GM23248 (cell line): ENCODE measurements at regions not wholly inside any gene's neighbourhood (a gene's known extent, or its start where the extent isn't known, plus 50 kb on each side); places are given as distances from the start of the nearest gene placed in this dataset.

ENCODE experiments used
- DNase-seq: peaks from one replicate; pipeline ENCODE4 v3.0.0-alpha.2; 2015
- H2AFZ ChIP-seq: fragments of 200-600 bp; sonication (generic); 2 replicates; pipeline ENCODE4 v1.6.1; 2016; ENCODE audit warnings: antibody characterized with exemption
- H3F3A ChIP-seq: fragments of 200-600 bp; sonication (generic); 2 replicates; pipeline ENCODE4 v1.6.1; 2016; ENCODE audit warnings: mild to moderate bottlenecking, antibody characterized with exemption, mixed run types; ENCODE audit not compliant: insufficient read depth
- H3K27ac ChIP-seq: fragments of 200-600 bp; sonication (generic); 2 replicates; pipeline ENCODE4 v1.5.1; 2016; ENCODE audit warnings: mild to moderate bottlenecking
- H3K27me3 ChIP-seq: fragments of 200-600 bp; sonication (generic); replicated peaks from 2 replicates; pipeline ENCODE4 v1.6.1; 2016; ENCODE audit warnings: mild to moderate bottlenecking; ENCODE audit not compliant: insufficient read depth
- H3K36me3 ChIP-seq: fragments of 200-600 bp; sonication (generic); 2 replicates; pipeline ENCODE4 v1.6.1; 2016; ENCODE audit warnings: low read depth, mild to moderate bottlenecking
- H3K4me1 ChIP-seq: fragments of 200-600 bp; sonication (generic); 2 replicates; pipeline ENCODE4 v1.6.1; 2016; ENCODE audit warnings: mild to moderate bottlenecking; ENCODE audit not compliant: insufficient read depth
- H3K4me2 ChIP-seq: fragments of 200-600 bp; sonication (generic); one replicate; pipeline ENCODE4 v1.6.1; 2016; ENCODE audit warnings: mild to moderate bottlenecking; ENCODE audit not compliant: unreplicated experiment
- H3K4me3 ChIP-seq: fragments of 200-600 bp; sonication (generic); 2 replicates; pipeline ENCODE4 v1.5.1; 2016; ENCODE audit warnings: mild to moderate bottlenecking
- H3K79me2 ChIP-seq: fragments of 200-600 bp; sonication (generic); 2 replicates; pipeline ENCODE4 v1.6.1; 2016; ENCODE audit warnings: mild to moderate bottlenecking; ENCODE audit not compliant: insufficient read depth
- H3K9ac ChIP-seq: fragments of 200-600 bp; sonication (generic); 2 replicates; pipeline ENCODE4 v1.6.1; 2016; ENCODE audit warnings: mild to moderate bottlenecking
- H3K9me2 ChIP-seq: fragments of 200-600 bp; sonication (generic); 2 replicates; pipeline ENCODE4 v1.6.1; 2016; ENCODE audit warnings: mixed run types, mild to moderate bottlenecking, moderate library complexity; ENCODE audit not compliant: insufficient read depth
- H3K9me3 ChIP-seq: fragments of 200-600 bp; sonication (generic); one replicate; pipeline ENCODE4 v1.6.1; 2017; ENCODE audit warnings: low read depth
- H4K20me1 ChIP-seq: fragments of 200-600 bp; sonication (generic); 2 replicates; pipeline ENCODE4 v1.6.0; 2016; ENCODE audit not compliant: insufficient read depth
- EZH2 ChIP-seq: fragments of 200-600 bp; sonication (generic); IDR thresholded peaks from 2 replicates; pipeline ENCODE4 v1.6.1; 2018; ENCODE audit warnings: antibody characterized with exemption, mild to moderate bottlenecking; ENCODE audit not compliant: insufficient read depth, poor library complexity, severe bottlenecking
- EZH2phosphoT487 ChIP-seq: fragments of 200-600 bp; sonication (generic); IDR thresholded peaks from 2 replicates; pipeline ENCODE4 v1.6.1; 2018; ENCODE audit warnings: antibody characterized with exemption, moderate library complexity, mild to moderate bottlenecking, low read depth; ENCODE audit not compliant: insufficient read depth
- WGBS, 2 experiments: methylation state at CpG; one replicate each; pipeline ENCODE4 v1.1.6; 2015 to 2017; ENCODE audit warnings: low lambda C conversion rate in 2 of 2, low coverage in 1 of 2; ENCODE audit errors: missing lambda C conversion rate in 2 of 2; 5-methylcytosine and 5-hydroxymethylcytosine counted together
- in situ Hi-C: fragments of 300-500 bp; cut with MboI; formaldehyde crosslinking; loops from 2 replicates; pipeline ENCODE4 v1.15.0; 2020

DNA sequence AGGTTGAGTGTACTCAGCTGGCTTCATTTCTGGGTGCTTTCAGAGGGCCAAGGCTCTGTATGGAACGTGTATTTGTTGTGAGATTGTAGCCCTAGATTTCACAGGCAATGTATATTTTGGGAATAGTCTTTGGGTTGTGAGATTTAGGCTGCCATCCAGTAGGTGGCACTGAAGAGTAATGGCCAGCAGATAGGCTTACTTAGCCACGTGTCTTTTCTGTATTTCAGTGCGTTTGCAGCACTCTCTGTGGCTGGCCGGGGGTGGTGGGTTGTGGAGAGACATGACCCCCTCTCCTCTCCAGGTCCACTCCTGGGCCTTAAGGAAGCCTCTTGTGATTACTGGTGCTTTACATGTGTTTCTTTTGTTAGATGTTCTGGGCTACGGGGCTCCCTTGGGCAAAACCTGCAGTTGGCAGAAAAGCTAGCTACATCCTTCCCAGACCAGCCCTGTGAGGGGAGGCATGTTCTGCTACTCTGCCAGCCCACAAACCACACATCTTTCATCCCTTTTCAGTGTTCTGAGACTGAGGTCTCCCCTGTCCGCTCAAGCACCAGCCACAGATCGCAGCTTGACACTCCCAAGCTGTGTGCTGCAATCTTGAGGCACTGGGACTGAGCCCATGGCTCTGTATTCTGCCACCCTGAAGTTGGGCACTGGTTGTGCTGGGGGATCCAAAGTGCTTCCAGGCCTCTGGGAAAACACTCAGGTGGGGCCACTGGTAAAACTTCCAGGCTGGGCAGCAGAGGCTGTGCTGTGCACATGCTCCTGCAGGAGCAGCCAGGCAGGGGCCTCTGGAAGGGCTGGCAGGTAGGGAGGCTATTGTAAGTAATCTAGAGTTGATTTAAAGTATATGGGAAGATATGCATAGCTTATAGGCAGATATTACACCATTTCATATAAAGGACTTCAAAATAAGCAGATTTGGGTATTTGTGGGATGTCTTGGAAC, 1096.8 kb upstream of the PCDH20 start:
- Histone ChIP-seq H2AFZ (no peak overlapping the region), H3K4me2 (no peak overlapping the region)
- WGBS, 2 experiments, result 30 to 36% methylated on average over 7 of the region's 7 CpGs

DNA sequence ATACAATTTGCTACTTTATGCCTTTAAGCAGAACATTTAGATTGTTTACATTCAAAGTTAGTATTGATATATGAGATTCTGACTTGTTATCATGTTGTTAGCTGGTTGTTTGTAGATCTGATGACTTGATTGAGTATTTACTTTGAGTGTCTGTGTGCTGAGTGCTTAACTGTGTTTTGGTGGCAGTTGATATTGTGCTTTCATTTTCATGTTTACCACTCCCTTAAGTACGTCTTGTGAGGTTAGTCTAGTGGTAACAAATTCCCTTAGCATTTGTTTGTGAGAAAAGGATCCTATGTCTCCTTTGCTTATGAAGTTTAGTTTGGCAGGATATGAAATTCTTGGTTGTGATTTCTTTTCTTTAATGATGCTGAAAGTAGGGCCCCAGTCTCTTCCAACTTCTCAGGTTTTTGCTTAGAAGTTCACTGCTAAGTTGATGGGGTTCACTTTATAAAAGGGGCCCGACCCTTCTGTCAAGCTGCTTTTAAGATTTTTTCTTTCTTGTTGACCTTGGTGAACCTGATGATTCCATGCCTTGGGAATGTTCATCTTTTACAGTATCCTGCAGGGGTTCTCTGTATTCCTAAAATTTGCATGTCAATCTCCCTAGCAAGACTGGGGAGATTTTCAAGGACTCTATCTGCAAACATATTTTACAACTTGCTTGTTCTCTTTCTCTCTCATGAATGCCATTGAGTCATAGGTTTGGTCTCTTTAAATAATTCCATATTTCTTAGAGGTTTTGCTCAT, 1095.4 kb upstream of the PCDH20 start:
- Histone ChIP-seq H3K36me3 (no peaks in the 10 kb centered on the region), H3K79me2 (no peaks in the 10 kb centered on the region), H3K9me3 (no peaks in the 10 kb centered on the region), H3K9me2 (no peaks in the 10 kb centered on the region), H3K27me3 (no peaks in the 10 kb centered on the region), H4K20me1 (no peaks in the 10 kb centered on the region), H3F3A (no peaks in the 10 kb centered on the region), H3K4me1 (no peaks in the 10 kb centered on the region), H3K4me2 (no peak overlapping the region), H3K4me3 (no peak overlapping the region), H3K9ac (no peak overlapping the region), H3K27ac (no peak overlapping the region), H2AFZ (no peak overlapping the region)
- no peak for TF ChIP-seq EZH2
- no peak for TF ChIP-seq EZH2phosphoT487
- no peak for DNase-seq
- 18 to 49% methylated on average over 2 of the region's 2 CpGs for WGBS, 2 experiments
- in situ Hi-C loops, result no loop called here

More for the DNA sequence above, 1096.8 kb upstream of the PCDH20 start:
- no peak for TF ChIP-seq EZH2phosphoT487
- TF ChIP-seq EZH2, result no peak
- Histone ChIP-seq H3K9me3 (no peaks in the 10 kb centered on the region), H3K27ac (no peak overlapping the region), H3K79me2 (no peaks in the 10 kb centered on the region), H3K4me1 (no peaks in the 10 kb centered on the region), H3F3A (no peaks in the 10 kb centered on the region), H3K36me3 (no peaks in the 10 kb centered on the region), H3K9me2 (no peaks in the 10 kb centered on the region), H4K20me1 (no peaks in the 10 kb centered on the region), H3K9ac (no peak overlapping the region), H3K4me3 (no peak overlapping the region), H3K27me3 (no peaks in the 10 kb centered on the region)
- DNase-seq, result peak; percentile 46
- in situ Hi-C loops, result no loop called here

DNA sequence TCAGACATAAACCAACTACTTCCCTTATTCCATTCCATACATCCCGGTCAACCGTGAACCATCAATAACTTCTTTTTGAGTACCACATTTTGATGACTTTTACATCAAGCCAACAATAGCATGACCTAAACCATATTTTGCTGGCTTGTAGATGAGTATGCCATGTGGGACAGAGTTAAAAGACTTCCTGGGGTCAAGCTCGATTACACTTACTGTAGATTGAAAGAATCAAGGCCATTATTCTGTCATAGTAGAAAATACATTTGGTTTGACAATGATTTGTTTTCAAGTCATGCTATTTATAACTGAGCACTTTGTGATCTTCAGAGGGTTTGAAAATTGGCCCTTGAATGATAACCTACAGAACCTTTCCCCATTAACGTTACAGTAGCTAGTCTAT, 1086.9 kb upstream of the PCDH20 start:
- 56 to 59% methylated on average over 4 of the region's 4 CpGs for whole genome bisulfite sequencing, 2 experiments
- Histone ChIP-seq H3K27me3 (no peaks in the 10 kb centered on the region), H3F3A (no peaks in the 10 kb centered on the region), H3K36me3 (no peaks in the 10 kb centered on the region), H4K20me1 (no peaks in the 10 kb centered on the region), H3K4me1 (no peaks in the 10 kb centered on the region), H3K27ac (no peak overlapping the region), H3K4me3 (no peak overlapping the region), H2AFZ (no peak overlapping the region), H3K9me3 (no peaks in the 10 kb centered on the region), H3K4me2 (no peak overlapping the region), H3K9me2 (no peaks in the 10 kb centered on the region), H3K79me2 (no peaks in the 10 kb centered on the region), H3K9ac (no peak overlapping the region)
- in situ Hi-C loops, result no loop called here
- TF ChIP-seq EZH2 (no peak), EZH2phosphoT487 (no peak)
- no peak for DNase-seq

DNA sequence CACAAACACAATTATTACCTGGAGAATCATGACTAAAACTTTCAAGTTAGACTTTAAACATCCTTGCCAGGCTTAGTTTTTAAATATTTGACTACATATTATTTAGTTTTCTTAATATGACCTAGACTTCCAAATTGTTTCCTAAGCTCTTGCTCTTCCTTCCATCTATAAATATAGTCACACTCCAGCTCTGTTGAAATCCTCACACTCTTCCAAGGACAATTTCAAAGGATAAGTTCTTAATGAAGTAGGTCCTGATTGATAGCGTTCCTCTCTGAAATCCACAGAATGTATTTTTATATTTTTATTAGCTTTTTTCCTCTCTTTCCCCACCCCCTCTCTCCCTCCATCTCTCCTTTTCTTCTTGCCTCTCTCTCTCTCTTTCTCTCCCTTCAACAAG, 1074.1 kb upstream of the PCDH20 start:
- Histone ChIP-seq H3K9me3 (peaks cover 1% of the 10 kb centered on the region), H3K4me2 (no peak overlapping the region), H3K36me3 (no peaks in the 10 kb centered on the region), H3K4me3 (no peak overlapping the region), H3K9me2 (no peaks in the 10 kb centered on the region), H3K27ac (no peak overlapping the region), H3K27me3 (no peaks in the 10 kb centered on the region), H3K9ac (no peak overlapping the region), H3F3A (no peaks in the 10 kb centered on the region), H2AFZ (no peak overlapping the region), H3K4me1 (no peaks in the 10 kb centered on the region), H3K79me2 (no peaks in the 10 kb centered on the region), H4K20me1 (no peaks in the 10 kb centered on the region)
- TF ChIP-seq EZH2phosphoT487, result no peak
- TF ChIP-seq EZH2, result no peak
- DNase-seq, result no peak
- in situ Hi-C loops, result no loop called here
- WGBS, 2 experiments, result 33 to 64% methylated on average over 1 of the region's 1 CpG
